ENCODE measurements at regions not wholly inside any gene's neighbourhood (a gene's known extent, or its start where the extent isn't known, plus 50 kb on each side); places are given as distances from the start of the nearest gene placed in this dataset.
A peak's percentile ranks its signal among the peaks of the same experiment; 100 is the strongest.

GRCh38 chr11:62018981-62019664, 51.7 kb upstream of the FTH1 start:
- no peak for FAIRE-seq
- in situ Hi-C loops (cut with MboI) (no loop called here), intact Hi-C loops (cut with micrococcal nuclease; ENCODE audit: unreplicated experiment) (no loop called here)
- no peaks in the 10 kb centered on the region for H3K27me3 ChIP-seq (replicated peaks in 1 of 2; ENCODE audit: control insufficient read depth in 2 of 2, insufficient read depth in 2 of 2, low read length in 1 of 2)
- peak; percentile 56 for ATAC-seq
- ChIA-PET CTCF (interaction anchor here (0.8 kb wide), 2 partner anchors 63 to 319 kb away, joined by 3 read pairs; no protein-coding TSS in a partner anchor), RAD21 (ENCODE audit: unreplicated experiment) (no interaction called here), SMC1A (ENCODE audit: uncharacterized antibody, unreplicated experiment) (interaction anchor here (1.2 kb wide), 1 partner anchor 63 kb away, joined by 4 read pairs; no protein-coding TSS in a partner anchor), POLR2A (no interaction called here)
- H3K9ac ChIP-seq (ENCODE audit: control insufficient read depth, insufficient read depth, low read length), result no peak overlapping the region
- H3K4me1 ChIP-seq (ENCODE audit: control insufficient read depth, insufficient read depth, low read length), result peaks cover 10% of the 10 kb centered on the region
- no peaks in the 10 kb centered on the region for H3K36me3 ChIP-seq (ENCODE audit: control insufficient read depth in 2 of 2, insufficient read depth in 2 of 2, low read length in 1 of 2)
- peak; percentile 32; the same call in 1 of the 2 replicates for TF ChIP-seq SPI1 (IDR thresholded peaks at IDR 0.05; ENCODE audit: borderline replicate concordance, insufficient read depth, low read depth, low read length)
- no peak for TF ChIP-seq LARP7 (IDR thresholded peaks at IDR 0.05)
- no peak for TF ChIP-seq NBN (IDR thresholded peaks at IDR 0.05)
- TF ChIP-seq CHD2 (IDR thresholded peaks at IDR 0.05; ENCODE audit: borderline replicate concordance, low read depth, low read length), result no peak
- no peak overlapping the region for H3K27ac ChIP-seq (ENCODE audit: control insufficient read depth, insufficient read depth)
- H3K9me3 ChIP-seq (replicated peaks; ENCODE audit: control insufficient read depth, insufficient read depth, low read length), result peaks cover 2% of the 10 kb centered on the region; the same call in 2 of the 3 replicates
- no CpG with 5 or more reads among the region's 2 CpGs for WGBS (ENCODE audit: insufficient coverage, insufficient replicate concordance, low lambda C conversion rate, missing lambda C conversion rate)
- no peak overlapping the region for H3K4me2 ChIP-seq (ENCODE audit: control insufficient read depth, insufficient read depth)
- no peak for DNase-seq (ENCODE audit: low read depth, low spot score)
- H3K79me2 ChIP-seq (ENCODE audit: control insufficient read depth, insufficient read depth, low read length), result no peaks in the 10 kb centered on the region
- H3K4me3 ChIP-seq, result no peak overlapping the region
- no peak overlapping the region for H2AFZ ChIP-seq (ENCODE audit: control insufficient read depth, low read depth, low read length)
- no TSS peak for BruUV-seq (replicated peaks)
- H4K20me1 ChIP-seq (ENCODE audit: control insufficient read depth, insufficient read depth), result no peaks in the 10 kb centered on the region

DNA sequence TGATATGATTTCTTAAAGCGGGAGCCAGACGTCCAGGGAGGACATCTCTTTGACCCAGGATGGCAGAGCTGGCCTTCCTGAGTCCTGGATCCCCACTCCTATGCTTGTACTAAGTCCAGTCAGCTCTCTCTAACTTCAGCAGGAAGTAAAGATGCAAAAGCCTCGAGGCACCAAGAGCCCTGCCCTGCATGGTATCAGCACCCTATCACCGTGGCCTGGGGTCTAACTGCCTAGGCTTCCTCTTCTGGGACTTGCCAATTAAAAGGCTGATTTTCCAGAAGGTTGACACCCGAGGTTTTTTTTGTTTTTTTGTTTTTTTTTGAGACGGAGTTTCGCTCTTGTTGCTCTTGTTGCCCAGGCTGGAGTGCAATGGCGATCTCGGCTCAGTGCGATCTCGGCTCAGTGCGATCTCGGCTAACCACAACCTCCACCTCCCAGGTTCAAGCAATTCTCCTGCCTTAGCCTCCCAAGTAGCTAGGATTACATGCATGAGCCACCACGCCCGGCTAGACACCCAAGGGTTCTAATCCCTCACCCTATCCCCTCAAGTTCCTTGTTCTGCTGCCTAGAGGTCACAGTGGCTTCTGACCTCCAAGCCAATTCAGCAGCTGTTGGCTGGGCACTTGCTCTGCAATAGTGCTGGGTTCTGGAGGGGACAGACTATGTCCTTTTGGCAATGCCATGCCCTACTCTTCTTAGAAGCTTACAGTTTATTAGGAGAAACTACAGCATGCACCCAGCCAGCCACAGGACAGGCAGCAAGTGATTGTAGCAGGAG, 50.6 kb upstream of the FTH1 start:
- ChIA-PET CTCF (interaction anchor here (0.8 to 1.2 kb wide), 2 partner anchors 13 to 320 kb away, joined by 3 read pairs; no protein-coding TSS in a partner anchor), SMC1A (ENCODE audit: uncharacterized antibody, unreplicated experiment) (no interaction called here), RAD21 (ENCODE audit: unreplicated experiment) (no interaction called here), POLR2A (no interaction called here)
- no peak for ATAC-seq
- H3K9me3 ChIP-seq (replicated peaks; ENCODE audit: control insufficient read depth, insufficient read depth, low read length), result peaks cover 2% of the 10 kb centered on the region; the same call in 2 of the 3 replicates
- no TSS peak for BruUV-seq (replicated peaks)
- no peak for DNase-seq (ENCODE audit: low read depth, low spot score)
- H3K4me1 ChIP-seq (ENCODE audit: control insufficient read depth, insufficient read depth, low read length), result peaks cover 10% of the 10 kb centered on the region
- no peaks in the 10 kb centered on the region for H3K27me3 ChIP-seq (replicated peaks in 1 of 2; ENCODE audit: control insufficient read depth in 2 of 2, insufficient read depth in 2 of 2, low read length in 1 of 2)
- in situ Hi-C loops (cut with MboI), result no loop called here
- H3K4me2 ChIP-seq (ENCODE audit: control insufficient read depth, insufficient read depth), result no peak overlapping the region
- intact Hi-C loops (cut with micrococcal nuclease; ENCODE audit: unreplicated experiment), result no loop called here
- H3K4me3 ChIP-seq, result no peak overlapping the region
- 60% methylated on average over 12 of the region's 15 CpGs for WGBS (ENCODE audit: insufficient coverage, insufficient replicate concordance, low lambda C conversion rate, missing lambda C conversion rate)
- no peak overlapping the region for H3K27ac ChIP-seq (ENCODE audit: control insufficient read depth, insufficient read depth)
- no peaks in the 10 kb centered on the region for H3K79me2 ChIP-seq (ENCODE audit: control insufficient read depth, insufficient read depth, low read length)
- no peak overlapping the region for H2AFZ ChIP-seq (ENCODE audit: control insufficient read depth, low read depth, low read length)
- H3K36me3 ChIP-seq (ENCODE audit: control insufficient read depth in 2 of 2, insufficient read depth in 2 of 2, low read length in 1 of 2), result no peaks in the 10 kb centered on the region
- no peak for FAIRE-seq
- no peaks in the 10 kb centered on the region for H4K20me1 ChIP-seq (ENCODE audit: control insufficient read depth, insufficient read depth)
- no peak overlapping the region for H3K9ac ChIP-seq (ENCODE audit: control insufficient read depth, insufficient read depth, low read length)
- no peak for TF ChIP-seq TARDBP (IDR thresholded peaks at IDR 0.05; ENCODE audit: borderline replicate concordance)
- TF ChIP-seq ZBTB40 (IDR thresholded peaks at IDR 0.05; ENCODE audit: borderline replicate concordance), result no peak
- no peak for TF ChIP-seq POU2F2 (IDR thresholded peaks at IDR 0.05; ENCODE audit: borderline replicate concordance, low read depth, low read length)
- no peak for TF ChIP-seq NR2F1 (conservative IDR thresholded peaks at IDR 0.05)
- no peak for TF ChIP-seq ZNF217 (IDR thresholded peaks at IDR 0.05)
- TF ChIP-seq, protein P1, sequence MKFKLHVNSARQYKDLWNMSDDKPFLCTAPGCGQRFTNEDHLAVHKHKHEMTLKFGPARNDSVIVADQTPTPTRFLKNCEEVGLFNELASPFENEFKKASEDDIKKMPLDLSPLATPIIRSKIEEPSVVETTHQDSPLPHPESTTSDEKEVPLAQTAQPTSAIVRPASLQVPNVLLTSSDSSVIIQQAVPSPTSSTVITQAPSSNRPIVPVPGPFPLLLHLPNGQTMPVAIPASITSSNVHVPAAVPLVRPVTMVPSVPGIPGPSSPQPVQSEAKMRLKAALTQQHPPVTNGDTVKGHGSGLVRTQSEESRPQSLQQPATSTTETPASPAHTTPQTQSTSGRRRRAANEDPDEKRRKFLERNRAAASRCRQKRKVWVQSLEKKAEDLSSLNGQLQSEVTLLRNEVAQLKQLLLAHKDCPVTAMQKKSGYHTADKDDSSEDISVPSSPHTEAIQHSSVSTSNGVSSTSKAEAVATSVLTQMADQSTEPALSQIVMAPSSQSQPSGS (IDR thresholded peaks at IDR 0.05; ENCODE audit: low read length), result no peak
- TF ChIP-seq SMARCA5 (IDR thresholded peaks at IDR 0.05), result no peak
